ENCODE measurements at regions not wholly inside any gene's neighbourhood (a gene's known extent, or its start where the extent isn't known, plus 50 kb on each side); places are given as distances from the start of the nearest gene placed in this dataset.
A peak's percentile ranks its signal among the peaks of the same experiment; 100 is the strongest.

DNA sequence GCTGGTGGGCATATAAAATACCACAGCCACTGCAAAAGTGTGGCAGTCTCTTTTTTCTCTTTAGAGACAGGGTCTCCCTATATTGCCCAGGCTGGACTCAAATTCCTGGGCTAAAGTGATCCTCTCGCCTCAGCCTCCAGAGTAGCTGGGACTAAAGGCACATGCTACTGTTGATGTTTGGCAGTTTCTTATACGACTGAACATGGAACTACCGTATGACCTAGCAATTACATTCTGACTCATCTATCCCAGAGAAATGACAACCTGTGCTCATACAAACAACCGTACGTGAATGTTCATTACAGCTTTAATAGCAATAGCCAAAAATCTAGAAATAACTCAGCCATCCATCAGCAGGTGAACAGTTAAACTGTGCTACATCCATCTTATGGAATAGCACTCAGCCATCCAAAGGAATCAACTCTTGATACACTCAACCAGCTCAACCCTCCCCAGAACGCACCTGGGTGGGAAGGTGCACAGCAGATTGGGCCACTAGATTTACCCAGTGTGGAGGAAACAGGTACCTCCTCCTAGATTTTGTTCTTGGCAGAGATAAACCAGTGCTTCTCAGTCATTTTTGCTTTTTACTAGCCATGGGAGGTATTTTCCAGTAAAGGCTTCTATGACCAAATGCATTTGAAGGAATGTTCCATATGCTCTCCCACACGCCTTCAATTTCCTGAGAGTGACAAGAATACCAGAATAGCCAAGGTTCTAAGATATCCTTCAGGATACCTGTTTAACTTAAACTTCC, 130.5 kb downstream of the MED15 start:
- Histone ChIP-seq H3K4me1 (ENCODE audit: control insufficient read depth in 5 of 5, insufficient read depth in 5 of 5, low read length in 5 of 5) (peaks cover 0 to under 1% (median 0%) of the 10 kb centered on the region in 5 donors), H3K9me3 (ENCODE audit: control insufficient read depth in 4 of 4, insufficient read depth in 3 of 4, low read length in 3 of 4) (no peaks in the 10 kb centered on the region), H3K4me3 (no peak overlapping the region), H3K36me3 (ENCODE audit: control insufficient read depth in 4 of 4, insufficient read depth in 4 of 4, low read length in 4 of 4) (no peaks in the 10 kb centered on the region), H3K27ac (ENCODE audit: low read depth in 1 of 2, low read length in 1 of 2) (no peak overlapping the region), H3K9ac (ENCODE audit: insufficient read depth in 1 of 2, low read length in 2 of 2) (no peak overlapping the region), H3K27me3 (ENCODE audit: control insufficient read depth in 3 of 3, insufficient read depth in 3 of 3, low read length in 2 of 3) (no peaks in the 10 kb centered on the region)
- WGBS, 2 donors, result 76 to 87% methylated on average over 7 of the region's 7 CpGs
- no peak for ATAC-seq (ENCODE audit: insufficient read depth, low FRiP score)
- TF ChIP-seq, protein P1, sequence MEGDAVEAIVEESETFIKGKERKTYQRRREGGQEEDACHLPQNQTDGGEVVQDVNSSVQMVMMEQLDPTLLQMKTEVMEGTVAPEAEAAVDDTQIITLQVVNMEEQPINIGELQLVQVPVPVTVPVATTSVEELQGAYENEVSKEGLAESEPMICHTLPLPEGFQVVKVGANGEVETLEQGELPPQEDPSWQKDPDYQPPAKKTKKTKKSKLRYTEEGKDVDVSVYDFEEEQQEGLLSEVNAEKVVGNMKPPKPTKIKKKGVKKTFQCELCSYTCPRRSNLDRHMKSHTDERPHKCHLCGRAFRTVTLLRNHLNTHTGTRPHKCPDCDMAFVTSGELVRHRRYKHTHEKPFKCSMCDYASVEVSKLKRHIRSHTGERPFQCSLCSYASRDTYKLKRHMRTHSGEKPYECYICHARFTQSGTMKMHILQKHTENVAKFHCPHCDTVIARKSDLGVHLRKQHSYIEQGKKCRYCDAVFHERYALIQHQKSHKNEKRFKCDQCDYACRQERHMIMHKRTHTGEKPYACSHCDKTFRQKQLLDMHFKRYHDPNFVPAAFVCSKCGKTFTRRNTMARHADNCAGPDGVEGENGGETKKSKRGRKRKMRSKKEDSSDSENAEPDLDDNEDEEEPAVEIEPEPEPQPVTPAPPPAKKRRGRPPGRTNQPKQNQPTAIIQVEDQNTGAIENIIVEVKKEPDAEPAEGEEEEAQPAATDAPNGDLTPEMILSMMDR (IDR thresholded peaks at IDR 0.05; ENCODE audit: control extremely low read depth, extremely low read depth), result no peak
- peak in 1 of 3 donors; percentile 3 for DNase-seq

DNA sequence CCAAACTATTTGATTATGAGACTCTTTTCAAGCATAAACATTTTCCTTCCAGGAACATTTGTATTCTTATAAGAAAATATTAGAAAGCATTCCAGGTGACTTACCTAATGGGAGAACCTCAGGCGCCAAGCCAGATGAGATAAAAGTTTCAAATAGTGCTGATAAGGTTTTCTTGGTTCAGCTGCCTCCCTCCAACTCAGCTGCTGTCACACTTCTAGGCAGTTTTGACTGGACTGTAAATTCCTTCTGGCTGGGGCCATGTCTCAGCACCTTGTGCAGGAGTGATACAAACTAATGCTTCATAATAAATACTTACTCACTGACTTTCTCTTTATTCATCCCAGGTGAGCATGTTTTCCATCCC, 131.1 kb downstream of the MED15 start:
- Histone ChIP-seq H3K36me3 (ENCODE audit: control insufficient read depth in 4 of 4, insufficient read depth in 4 of 4, low read length in 4 of 4) (no peaks in the 10 kb centered on the region), H3K27ac (ENCODE audit: low read depth in 1 of 2, low read length in 1 of 2) (no peak overlapping the region), H3K4me3 (no peak overlapping the region), H3K9ac (ENCODE audit: insufficient read depth in 1 of 2, low read length in 2 of 2) (no peak overlapping the region), H3K4me1 (ENCODE audit: control insufficient read depth in 5 of 5, insufficient read depth in 5 of 5, low read length in 5 of 5) (no peaks in the 10 kb centered on the region), H3K27me3 (ENCODE audit: control insufficient read depth in 3 of 3, insufficient read depth in 3 of 3, low read length in 2 of 3) (no peaks in the 10 kb centered on the region), H3K9me3 (ENCODE audit: control insufficient read depth in 4 of 4, insufficient read depth in 3 of 4, low read length in 3 of 4) (no peaks in the 10 kb centered on the region)
- TF ChIP-seq, protein P1 (IDR thresholded peaks at IDR 0.05; ENCODE audit: control extremely low read depth, extremely low read depth), result no peak
- peak in 1 of 3 donors; percentile 37 for DNase-seq
- 53 to 67% methylated on average over 1 of the region's 1 CpG for WGBS, 2 donors
- no peak for ATAC-seq (ENCODE audit: insufficient read depth, low FRiP score)

DNA sequence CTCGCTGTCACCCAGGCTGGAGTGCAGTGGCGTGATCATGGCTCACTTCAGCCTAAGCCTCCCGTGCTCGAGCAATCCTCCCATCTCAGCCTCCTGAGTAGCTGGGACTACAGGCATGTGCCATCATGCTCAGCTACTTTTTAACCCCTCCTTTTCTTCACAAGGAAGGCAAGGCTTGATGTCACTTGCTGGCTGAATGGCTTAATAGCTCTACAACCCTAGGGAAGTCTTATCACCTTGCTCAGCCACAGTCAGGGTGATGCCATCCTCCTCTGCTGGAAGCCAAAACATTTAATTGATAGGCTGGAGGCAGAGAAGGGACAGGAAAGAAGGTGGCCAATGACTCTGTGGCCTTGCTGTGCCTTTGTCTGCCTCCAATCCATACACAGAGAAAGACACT, 131.9 kb downstream of the MED15 start:
- ATAC-seq (ENCODE audit: insufficient read depth, low FRiP score) (no peak), DNase-seq (no peak)
- no peak overlapping the region for H3K9ac ChIP-seq (ENCODE audit: insufficient read depth in 1 of 2, low read length in 2 of 2)
- no peaks in the 10 kb centered on the region for H3K9me3 ChIP-seq (ENCODE audit: control insufficient read depth in 4 of 4, insufficient read depth in 3 of 4, low read length in 3 of 4)
- no peaks in the 10 kb centered on the region for H3K4me1 ChIP-seq (ENCODE audit: control insufficient read depth in 5 of 5, insufficient read depth in 5 of 5, low read length in 5 of 5)
- no peak overlapping the region for H3K27ac ChIP-seq (ENCODE audit: low read depth in 1 of 2, low read length in 1 of 2)
- no peaks in the 10 kb centered on the region for H3K27me3 ChIP-seq (ENCODE audit: control insufficient read depth in 3 of 3, insufficient read depth in 3 of 3, low read length in 2 of 3)
- H3K36me3 ChIP-seq (ENCODE audit: control insufficient read depth in 4 of 4, insufficient read depth in 4 of 4, low read length in 4 of 4), result no peaks in the 10 kb centered on the region
- 82 to 88% methylated on average over 4 of the region's 4 CpGs for WGBS, 2 donors
- TF ChIP-seq, protein P1 (IDR thresholded peaks at IDR 0.05; ENCODE audit: control extremely low read depth, extremely low read depth), result no peak
- H3K4me3 ChIP-seq, result no peak overlapping the region

DNA sequence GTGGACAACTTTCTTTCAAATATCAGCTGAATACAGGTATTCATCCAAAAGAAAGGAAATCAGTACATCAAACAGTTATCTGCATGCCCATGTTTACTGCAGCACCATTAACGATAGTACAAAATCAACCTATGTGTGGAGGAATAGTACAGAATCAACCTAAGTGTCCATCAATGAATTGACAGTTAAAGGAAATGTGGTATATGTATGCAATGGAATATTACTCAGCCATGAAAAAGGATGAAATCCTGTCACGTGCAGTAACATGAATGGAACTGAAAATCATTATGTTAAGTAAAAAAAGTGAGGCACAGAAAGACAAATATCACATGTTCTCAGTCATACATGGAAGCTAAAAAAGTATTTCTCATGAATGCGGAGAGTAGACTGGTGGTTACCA, 132.3 kb downstream of the MED15 start:
- WGBS, 2 donors, result 93% methylated on average over 3 of the region's 3 CpGs
- TF ChIP-seq, protein P1 (IDR thresholded peaks at IDR 0.05; ENCODE audit: control extremely low read depth, extremely low read depth), result no peak
- Histone ChIP-seq H3K9ac (ENCODE audit: insufficient read depth in 1 of 2, low read length in 2 of 2) (no peak overlapping the region), H3K9me3 (ENCODE audit: control insufficient read depth in 4 of 4, insufficient read depth in 3 of 4, low read length in 3 of 4) (no peaks in the 10 kb centered on the region), H3K27ac (ENCODE audit: low read depth in 1 of 2, low read length in 1 of 2) (no peak overlapping the region), H3K4me3 (no peak overlapping the region), H3K27me3 (ENCODE audit: control insufficient read depth in 3 of 3, insufficient read depth in 3 of 3, low read length in 2 of 3) (no peaks in the 10 kb centered on the region), H3K36me3 (ENCODE audit: control insufficient read depth in 4 of 4, insufficient read depth in 4 of 4, low read length in 4 of 4) (no peaks in the 10 kb centered on the region), H3K4me1 (ENCODE audit: control insufficient read depth in 5 of 5, insufficient read depth in 5 of 5, low read length in 5 of 5) (no peaks in the 10 kb centered on the region)
- no peak for ATAC-seq (ENCODE audit: insufficient read depth, low FRiP score)
- DNase-seq, result no peak

Measured in lung (tissue), 11 donors.